NB4 (cell line): ENCODE measurements at regions not wholly inside any gene's neighbourhood (a gene's known extent, or its start where the extent isn't known, plus 50 kb on each side); places are given as distances from the start of the nearest gene placed in this dataset.

Experiments
- DNase-seq: peaks from one replicate; pipeline ENCODE4 v3.0.0; 2010; ENCODE audit warnings: low read depth
- H3K4me3 ChIP-seq: one replicate; pipeline ENCODE4 v1.5.1; 2011; ENCODE audit warnings: mild to moderate bottlenecking, low read depth, low read length, moderate library complexity
- CTCF ChIP-seq: IDR thresholded peaks from one replicate; pipeline ENCODE4 v1.5.1; 2012; ENCODE audit warnings: low read depth, low read length
- MAX ChIP-seq: IDR thresholded peaks from 2 replicates; pipeline ENCODE4 v1.6.1; 2011; ENCODE audit warnings: low read depth, low read length
- MYC ChIP-seq: IDR thresholded peaks from 2 replicates; pipeline ENCODE4 v1.6.1; 2011; ENCODE audit warnings: low read depth, low read length
- POLR2A ChIP-seq: IDR thresholded peaks from 2 replicates; pipeline ENCODE4 v1.6.1; 2011; ENCODE audit warnings: mild to moderate bottlenecking; ENCODE audit not compliant: insufficient read length; ENCODE audit errors: extremely low read depth

GRCh38 chr5:39640552-39640951 is 215.8 kb upstream of the DAB2 start:
- DNase-seq = no peak
- H3K4me3 ChIP-seq = no peak overlapping the region
- TF ChIP-seq POLR2A (no peak), CTCF (no peak), MYC (no peak), MAX (no peak)

- TF ChIP-seq CTCF = no peak
- TF ChIP-seq POLR2A = no peak
- TF ChIP-seq MAX = no peak
- TF ChIP-seq MYC = no peak
- DNase-seq = no peak
- no peak overlapping the region for H3K4me3 ChIP-seq
Observed at GRCh38 chr5:39639618-39640089, 214.9 kb upstream of the DAB2 start.

- TF ChIP-seq MYC (no peak), CTCF (no peak), MAX (no peak), POLR2A (no peak)
- H3K4me3 ChIP-seq = no peak overlapping the region
- no peak for DNase-seq
Observed at GRCh38 chr5:39638813-39639212, 214.0 kb upstream of the DAB2 start.

GRCh38 chr5:39633057-39633456 is 208.3 kb upstream of the DAB2 start:
- no peak for TF ChIP-seq MAX
- no peak for TF ChIP-seq CTCF
- no peak for TF ChIP-seq MYC
- TF ChIP-seq POLR2A = no peak
- DNase-seq = no peak
- no peak overlapping the region for H3K4me3 ChIP-seq

- no peak for DNase-seq
- TF ChIP-seq POLR2A = no peak
- TF ChIP-seq MAX = no peak
- no peak for TF ChIP-seq CTCF
- no peak for TF ChIP-seq MYC
- no peak overlapping the region for H3K4me3 ChIP-seq
Observed at GRCh38 chr5:39631958-39632357, 207.2 kb upstream of the DAB2 start.

- no peak for TF ChIP-seq MAX
- no peak for TF ChIP-seq MYC
- TF ChIP-seq CTCF = no peak
- TF ChIP-seq POLR2A = no peak
- no peak overlapping the region for H3K4me3 ChIP-seq
- DNase-seq = no peak
Observed at GRCh38 chr5:39629946-39630345, 205.2 kb upstream of the DAB2 start.
